Trophoblast cell (in vitro differentiated cells and primary cell): ENCODE measurements at regions not wholly inside any gene's neighbourhood (a gene's known extent, or its start where the extent isn't known, plus 50 kb on each side); places are given as distances from the start of the nearest gene placed in this dataset.

Experiments
- DNase-seq, 2 donors: peaks; one replicate each; pipeline ENCODE4 v3.0.0-alpha.2; 2016
- H2AFZ ChIP-seq: 2 replicates; pipeline ENCODE4 v1.6.1; 2013; ENCODE audit warnings: low read length, moderate library complexity, mild to moderate bottlenecking; ENCODE audit not compliant: insufficient read depth, poor library complexity
- H2AK5ac ChIP-seq: 2 replicates; pipeline ENCODE4 v1.6.1; 2013; ENCODE audit warnings: mild to moderate bottlenecking, low read length
- H2BK120ac ChIP-seq: 2 replicates; pipeline ENCODE4 v1.6.1; 2013; ENCODE audit warnings: low read length, mild to moderate bottlenecking, moderate library complexity; ENCODE audit not compliant: insufficient read depth, poor library complexity
- H2BK12ac ChIP-seq: 2 replicates; pipeline ENCODE4 v1.6.1; 2013; ENCODE audit warnings: mild to moderate bottlenecking, low read length, moderate library complexity
- H2BK5ac ChIP-seq: 2 replicates; pipeline ENCODE4 v1.6.1; 2013; ENCODE audit warnings: low read length, low read depth, moderate library complexity, mild to moderate bottlenecking; ENCODE audit not compliant: poor library complexity
- H3K14ac ChIP-seq: 2 replicates; pipeline ENCODE4 v1.6.1; 2013; ENCODE audit warnings: mild to moderate bottlenecking, low read length
- H3K18ac ChIP-seq: 2 replicates; pipeline ENCODE4 v1.6.1; 2013; ENCODE audit warnings: mild to moderate bottlenecking, low read length
- H3K23ac ChIP-seq: 2 replicates; pipeline ENCODE4 v1.6.1; 2013; ENCODE audit warnings: low read length
- H3K27ac ChIP-seq: 2 replicates; pipeline ENCODE4 v1.5.1; 2013; ENCODE audit warnings: low read depth, mild to moderate bottlenecking, inconsistent platforms, low read length, moderate library complexity
- H3K27me3 ChIP-seq: 2 replicates; pipeline ENCODE4 v1.6.1; 2013; ENCODE audit warnings: inconsistent platforms, mild to moderate bottlenecking, low read length, moderate library complexity; ENCODE audit not compliant: insufficient read depth
- H3K36me3 ChIP-seq, 2 experiments: 1 replicate in 1 of 2; 2 replicates in 1 of 2; pipeline ENCODE4 v1.6.1; 2013; ENCODE audit warnings: low read length in 2 of 2, mild to moderate bottlenecking in 2 of 2, moderate library complexity in 1 of 2; ENCODE audit not compliant: insufficient read depth in 2 of 2, control insufficient read depth in 1 of 2
- H3K4ac ChIP-seq: 2 replicates; pipeline ENCODE4 v1.6.1; 2013; ENCODE audit warnings: low read depth, mild to moderate bottlenecking, low read length, moderate library complexity
- H3K4me1 ChIP-seq, 2 experiments: 1 replicate in 1 of 2; 2 replicates in 1 of 2; pipeline ENCODE4 v1.6.1; 2013; ENCODE audit warnings: low read length in 2 of 2, mild to moderate bottlenecking in 2 of 2, moderate library complexity in 1 of 2; ENCODE audit not compliant: insufficient read depth in 2 of 2, control insufficient read depth in 1 of 2
- H3K4me2 ChIP-seq: 2 replicates; pipeline ENCODE4 v1.6.1; 2013; ENCODE audit warnings: inconsistent platforms, mild to moderate bottlenecking, low read length, moderate library complexity
- H3K4me3 ChIP-seq: 2 replicates; pipeline ENCODE4 v1.5.1; 2013; ENCODE audit warnings: mild to moderate bottlenecking, low read depth, low read length, inconsistent platforms
- H3K79me1 ChIP-seq: one replicate; pipeline ENCODE4 v1.6.1; 2013; ENCODE audit warnings: low read length
- H3K79me2 ChIP-seq: 2 replicates; pipeline ENCODE4 v1.6.1; 2013; ENCODE audit warnings: low read length, mild to moderate bottlenecking; ENCODE audit not compliant: control insufficient read depth, insufficient read depth, poor library complexity
- H3K9ac ChIP-seq: 2 replicates; pipeline ENCODE4 v1.6.1; 2013; ENCODE audit warnings: mild to moderate bottlenecking, low read length
- H3K9me3 ChIP-seq: 2 replicates; pipeline ENCODE4 v1.6.1; 2013; ENCODE audit warnings: low read depth, mild to moderate bottlenecking, control low read depth, inconsistent platforms, low read length; ENCODE audit not compliant: insufficient read depth
- H4K12ac ChIP-seq: 2 replicates; pipeline ENCODE4 v1.6.1; 2013; ENCODE audit warnings: low read depth, mild to moderate bottlenecking, low read length, moderate library complexity
- H4K8ac ChIP-seq: 2 replicates; pipeline ENCODE4 v1.6.1; 2013; ENCODE audit warnings: low read depth, mild to moderate bottlenecking, low read length, moderate library complexity
- H4K91ac ChIP-seq: one replicate; pipeline ENCODE4 v1.6.1; 2013; ENCODE audit warnings: low read depth, mild to moderate bottlenecking, low read length, moderate library complexity
- WGBS: extraction: QIAGEN DNeasy Blood & Tissue Kit; methylation state at CpG from one replicate; pipeline ENCODE4 v1.1.7; 2013; ENCODE audit warnings: missing lambda C conversion rate; ENCODE audit not compliant: insufficient read length, insufficient coverage; ENCODE audit errors: extremely low coverage; 5-methylcytosine and 5-hydroxymethylcytosine counted together

DNA sequence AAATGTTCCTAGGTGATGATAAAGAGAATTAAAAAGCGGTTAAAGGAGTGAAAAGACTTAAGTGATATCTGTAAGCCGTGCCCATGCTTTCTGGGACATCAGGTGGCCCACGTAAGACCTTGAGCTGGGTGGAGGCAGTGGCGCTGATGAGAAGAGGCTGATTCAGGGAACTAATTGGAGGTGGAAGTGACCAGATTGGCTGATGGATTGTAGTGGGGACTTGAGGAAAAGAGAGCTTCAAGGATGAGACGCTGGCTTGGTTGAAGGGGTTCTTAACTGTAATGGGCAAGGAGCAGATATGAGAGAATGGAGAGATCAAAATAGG is 69.1 kb upstream of the EP300 start:
- Histone ChIP-seq H3K4me2 (no peak overlapping the region), H3K9ac (no peak overlapping the region), H2BK5ac (no peak overlapping the region), H2BK12ac (peak overlapping the region; percentile 84), H3K4ac (no peak overlapping the region), H3K27me3 (no peaks in the 10 kb centered on the region), H3K23ac (no peak overlapping the region), H3K4me1 (peaks cover 6 to 9% of the 10 kb centered on the region in 2 experiments), H4K91ac (peak overlapping the region; percentile 61), H2BK120ac (no peak overlapping the region), H3K79me2 (peaks cover 13% of the 10 kb centered on the region), H3K79me1 (peaks cover 19% of the 10 kb centered on the region), H2AK5ac (peak overlapping the region; percentile 90), H3K14ac (no peak overlapping the region), H3K36me3 (no peaks in the 10 kb centered on the region), H4K8ac (no peak overlapping the region), H3K9me3 (no peaks in the 10 kb centered on the region), H3K27ac (no peak overlapping the region), H3K4me3 (no peak overlapping the region), H4K12ac (peak overlapping the region; percentile 37), H3K18ac (no peak overlapping the region), H2AFZ (peak overlapping the region; percentile 63)
- no peak for DNase-seq
- WGBS: 100% methylated on average over 1 of the region's 5 CpGs

DNA sequence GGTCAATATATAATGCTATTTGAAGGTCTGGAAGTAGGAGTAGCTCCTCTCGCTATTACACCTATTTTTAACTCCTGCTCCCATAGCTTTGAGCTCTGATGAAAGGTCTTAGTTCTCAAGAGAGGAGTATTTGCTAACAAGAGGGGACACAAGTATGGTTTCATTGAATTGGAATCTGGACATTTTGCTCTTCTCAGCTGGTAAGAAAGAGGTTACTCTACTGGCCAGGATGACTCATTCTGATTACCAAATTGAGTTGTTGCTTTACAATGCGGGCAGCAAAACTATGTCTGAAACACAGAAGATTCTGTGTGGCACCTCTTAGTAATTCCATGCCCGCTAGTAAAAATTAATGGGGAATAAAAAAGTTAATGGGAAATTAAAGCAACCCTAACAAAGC is 63.6 kb upstream of the EP300 start:
- no peak overlapping the region for H2AFZ ChIP-seq
- no peak overlapping the region for H3K14ac ChIP-seq
- H3K9ac ChIP-seq: no peak overlapping the region
- no peak overlapping the region for H3K4ac ChIP-seq
- H3K9me3 ChIP-seq: no peaks in the 10 kb centered on the region
- H3K79me1 ChIP-seq: no peaks in the 10 kb centered on the region
- H3K23ac ChIP-seq: no peak overlapping the region
- H3K79me2 ChIP-seq: no peaks in the 10 kb centered on the region
- H4K91ac ChIP-seq: no peak overlapping the region
- WGBS: no CpG with 5 or more reads among the region's 3 CpGs
- H2BK120ac ChIP-seq: no peak overlapping the region
- H4K12ac ChIP-seq: no peak overlapping the region
- no peaks in the 10 kb centered on the region for H3K27me3 ChIP-seq
- H2AK5ac ChIP-seq: no peak overlapping the region
- no peak overlapping the region for H2BK5ac ChIP-seq
- no peak overlapping the region for H3K4me3 ChIP-seq
- no peak overlapping the region for H3K18ac ChIP-seq
- H4K8ac ChIP-seq: no peak overlapping the region
- no peak overlapping the region for H3K27ac ChIP-seq
- H3K4me2 ChIP-seq: no peak overlapping the region
- peak; percentile 72 to 98 for DNase-seq
- H2BK12ac ChIP-seq: no peak overlapping the region
- no peaks in the 10 kb centered on the region for H3K36me3 ChIP-seq
- H3K4me1 ChIP-seq: peaks cover 2 to 3% of the 10 kb centered on the region in 2 experiments

DNA sequence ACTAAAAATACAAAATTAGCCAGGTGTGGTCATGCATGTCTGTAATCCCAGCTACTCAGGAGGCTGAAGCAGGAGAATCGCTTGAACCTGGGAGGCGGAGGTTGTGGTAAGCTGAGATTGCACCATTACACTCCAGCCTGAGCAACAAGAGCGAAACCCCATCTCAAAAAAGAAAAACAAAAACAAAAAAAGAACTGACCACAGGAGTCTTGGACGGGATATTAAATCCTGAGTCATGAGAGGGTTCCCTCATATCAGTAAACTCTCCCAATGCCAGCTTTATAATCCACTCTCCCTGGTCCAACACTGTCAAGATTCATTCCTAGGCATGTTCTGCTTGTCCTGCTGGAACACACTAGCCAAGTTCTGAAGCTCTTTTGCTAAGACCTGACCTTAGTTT is 61.5 kb upstream of the EP300 start:
- Histone ChIP-seq H3K4me3 (no peak overlapping the region), H2AK5ac (no peak overlapping the region), H3K79me1 (no peaks in the 10 kb centered on the region), H3K36me3 (no peaks in the 10 kb centered on the region), H2AFZ (no peak overlapping the region), H3K9me3 (no peaks in the 10 kb centered on the region), H3K4ac (no peak overlapping the region), H4K12ac (no peak overlapping the region), H3K23ac (no peak overlapping the region), H2BK12ac (no peak overlapping the region), H3K27me3 (no peaks in the 10 kb centered on the region), H3K79me2 (no peaks in the 10 kb centered on the region), H3K9ac (no peak overlapping the region), H3K27ac (no peak overlapping the region), H2BK120ac (no peak overlapping the region), H4K8ac (no peak overlapping the region), H3K4me1 (peaks cover 2 to 3% of the 10 kb centered on the region in 2 experiments), H2BK5ac (no peak overlapping the region), H4K91ac (no peak overlapping the region), H3K18ac (no peak overlapping the region), H3K14ac (no peak overlapping the region), H3K4me2 (no peak overlapping the region)
- DNase-seq: no peak
- no CpG with 5 or more reads among the region's 4 CpGs for WGBS

DNA sequence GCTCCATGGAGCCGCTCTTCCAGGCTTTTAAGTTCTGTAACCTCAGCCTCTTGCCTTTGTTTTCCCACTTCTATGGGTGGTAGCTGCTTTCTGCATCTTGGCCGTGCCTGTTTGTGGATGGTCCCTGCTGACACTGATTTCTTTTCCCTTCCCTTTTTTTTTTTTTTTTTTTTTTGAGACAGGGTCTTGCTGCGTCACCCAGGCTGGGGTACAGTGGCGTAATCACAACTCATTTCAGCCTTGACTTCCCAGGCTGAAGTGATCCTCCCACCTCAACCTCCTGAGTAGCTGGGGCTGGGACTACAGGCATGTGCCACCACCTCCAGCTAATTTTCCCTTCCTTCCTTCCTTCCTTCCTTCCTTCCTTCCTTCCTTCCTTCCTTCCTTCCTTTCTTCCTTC is 57.7 kb upstream of the EP300 start:
- no peak overlapping the region for H3K14ac ChIP-seq
- H2AK5ac ChIP-seq: no peak overlapping the region
- no CpG with 5 or more reads among the region's 4 CpGs for WGBS
- no peak overlapping the region for H3K4ac ChIP-seq
- H2BK12ac ChIP-seq: no peak overlapping the region
- H2BK120ac ChIP-seq: no peak overlapping the region
- H3K27ac ChIP-seq: no peak overlapping the region
- H3K4me2 ChIP-seq: no peak overlapping the region
- no peak overlapping the region for H3K23ac ChIP-seq
- H3K36me3 ChIP-seq: no peaks in the 10 kb centered on the region
- no peaks in the 10 kb centered on the region for H3K4me1 ChIP-seq
- H4K91ac ChIP-seq: no peak overlapping the region
- H3K18ac ChIP-seq: no peak overlapping the region
- H3K79me2 ChIP-seq: no peaks in the 10 kb centered on the region
- no peak overlapping the region for H2AFZ ChIP-seq
- H3K79me1 ChIP-seq: no peaks in the 10 kb centered on the region
- no peak overlapping the region for H3K9ac ChIP-seq
- no peak overlapping the region for H3K4me3 ChIP-seq
- H2BK5ac ChIP-seq: no peak overlapping the region
- H4K8ac ChIP-seq: no peak overlapping the region
- no peak overlapping the region for H4K12ac ChIP-seq
- H3K9me3 ChIP-seq: no peaks in the 10 kb centered on the region
- DNase-seq: no peak
- H3K27me3 ChIP-seq: no peaks in the 10 kb centered on the region
